HFFc6 (cell line): ENCODE measurements at regions not wholly inside any gene's neighbourhood (a gene's known extent, or its start where the extent isn't known, plus 50 kb on each side); places are given as distances from the start of the nearest gene placed in this dataset.

Source experiments
- DNase-seq: peaks from one replicate; pipeline ENCODE4 v3.0.0-alpha.2; 2018
- H3K27ac Mint-ChIP-seq: 2 replicates; pipeline ENCODE4 v1.8.0; 2020; ENCODE audit warnings: mild to moderate bottlenecking, mixed read lengths
- H3K27me3 Mint-ChIP-seq: 2 replicates; pipeline ENCODE4 v1.8.0; 2021; ENCODE audit warnings: mild to moderate bottlenecking, moderate library complexity, mixed read lengths; ENCODE audit not compliant: insufficient read depth
- H3K36me3 Mint-ChIP-seq: 2 replicates; pipeline ENCODE4 v1.8.0; 2021; ENCODE audit warnings: low read depth, mixed read lengths
- H3K4me1 Mint-ChIP-seq: 2 replicates; pipeline ENCODE4 v1.8.0; 2020; ENCODE audit warnings: low read depth, mixed read lengths
- H3K4me3 Mint-ChIP-seq: 2 replicates; pipeline ENCODE4 v1.8.0; 2020; ENCODE audit warnings: mild to moderate bottlenecking, moderate library complexity, mixed read lengths
- H3K9me3 Mint-ChIP-seq: 2 replicates; pipeline ENCODE4 v1.8.0; 2020; ENCODE audit warnings: mild to moderate bottlenecking, mixed read lengths
- TF ChIP-seq, protein P1 (sequence below): fragments of 200-600 bp; sonication (generic); IDR thresholded peaks from 2 replicates; pipeline ENCODE4 v1.5.0; 2021; ENCODE audit warnings: antibody characterized with exemption, mild to moderate bottlenecking

- no peak for DNase-seq
- Mint-ChIP-seq H3K27ac (no peak overlapping the region), H3K9me3 (no peaks in the 10 kb centered on the region), H3K27me3 (0 out of 2 replicates have a peak, but pooled peaks cover 2% of the 10 kb centered on the region), H3K36me3 (no peaks in the 10 kb centered on the region), H3K4me1 (no peaks in the 10 kb centered on the region), H3K4me3 (no peak overlapping the region)
- TF ChIP-seq, protein P1, sequence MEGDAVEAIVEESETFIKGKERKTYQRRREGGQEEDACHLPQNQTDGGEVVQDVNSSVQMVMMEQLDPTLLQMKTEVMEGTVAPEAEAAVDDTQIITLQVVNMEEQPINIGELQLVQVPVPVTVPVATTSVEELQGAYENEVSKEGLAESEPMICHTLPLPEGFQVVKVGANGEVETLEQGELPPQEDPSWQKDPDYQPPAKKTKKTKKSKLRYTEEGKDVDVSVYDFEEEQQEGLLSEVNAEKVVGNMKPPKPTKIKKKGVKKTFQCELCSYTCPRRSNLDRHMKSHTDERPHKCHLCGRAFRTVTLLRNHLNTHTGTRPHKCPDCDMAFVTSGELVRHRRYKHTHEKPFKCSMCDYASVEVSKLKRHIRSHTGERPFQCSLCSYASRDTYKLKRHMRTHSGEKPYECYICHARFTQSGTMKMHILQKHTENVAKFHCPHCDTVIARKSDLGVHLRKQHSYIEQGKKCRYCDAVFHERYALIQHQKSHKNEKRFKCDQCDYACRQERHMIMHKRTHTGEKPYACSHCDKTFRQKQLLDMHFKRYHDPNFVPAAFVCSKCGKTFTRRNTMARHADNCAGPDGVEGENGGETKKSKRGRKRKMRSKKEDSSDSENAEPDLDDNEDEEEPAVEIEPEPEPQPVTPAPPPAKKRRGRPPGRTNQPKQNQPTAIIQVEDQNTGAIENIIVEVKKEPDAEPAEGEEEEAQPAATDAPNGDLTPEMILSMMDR = no peak
These were observed 388.8 kb downstream of the ZSWIM6 start for GRCh38 chr5:61720829-61721228.

DNA sequence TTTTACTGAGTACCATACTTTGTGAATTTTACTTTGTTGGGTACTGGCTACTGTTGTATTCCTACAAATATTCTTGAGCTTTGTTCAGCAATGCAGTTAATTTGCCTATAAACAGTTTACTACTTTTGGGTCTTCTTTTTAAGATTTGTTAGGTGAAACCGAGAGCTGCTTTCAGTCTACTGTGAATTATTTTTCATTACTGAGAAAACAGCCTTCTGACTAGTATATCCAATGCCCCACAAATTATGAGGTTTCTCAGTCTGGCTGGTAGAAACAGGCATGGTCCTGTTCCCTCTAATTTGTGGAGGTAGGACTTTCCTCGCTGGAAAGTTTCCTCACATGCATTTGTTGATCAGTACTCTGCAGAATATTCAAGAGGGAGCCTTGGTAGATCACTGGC lies 392.0 kb downstream of the ZSWIM6 start:
- no peaks in the 10 kb centered on the region for H3K36me3 Mint-ChIP-seq
- no peak overlapping the region for H3K4me3 Mint-ChIP-seq
- H3K4me1 Mint-ChIP-seq = no peaks in the 10 kb centered on the region
- H3K9me3 Mint-ChIP-seq = no peaks in the 10 kb centered on the region
- H3K27ac Mint-ChIP-seq = no peak overlapping the region
- DNase-seq = no peak
- peaks cover 4% of the 10 kb centered on the region; the same call in 1 of the 2 replicates for H3K27me3 Mint-ChIP-seq
- TF ChIP-seq, protein P1 = no peak

GRCh38 chr5:61728287-61728686 lies 396.2 kb downstream of the ZSWIM6 start:
- no peak overlapping the region for H3K4me3 Mint-ChIP-seq
- DNase-seq = no peak
- H3K36me3 Mint-ChIP-seq = no peaks in the 10 kb centered on the region
- TF ChIP-seq, protein P1 = no peak
- peaks cover 10% of the 10 kb centered on the region; the same call in 1 of the 2 replicates for H3K4me1 Mint-ChIP-seq
- H3K9me3 Mint-ChIP-seq = no peaks in the 10 kb centered on the region
- peaks cover 8% of the 10 kb centered on the region for H3K27me3 Mint-ChIP-seq
- H3K27ac Mint-ChIP-seq = no peak overlapping the region

DNA sequence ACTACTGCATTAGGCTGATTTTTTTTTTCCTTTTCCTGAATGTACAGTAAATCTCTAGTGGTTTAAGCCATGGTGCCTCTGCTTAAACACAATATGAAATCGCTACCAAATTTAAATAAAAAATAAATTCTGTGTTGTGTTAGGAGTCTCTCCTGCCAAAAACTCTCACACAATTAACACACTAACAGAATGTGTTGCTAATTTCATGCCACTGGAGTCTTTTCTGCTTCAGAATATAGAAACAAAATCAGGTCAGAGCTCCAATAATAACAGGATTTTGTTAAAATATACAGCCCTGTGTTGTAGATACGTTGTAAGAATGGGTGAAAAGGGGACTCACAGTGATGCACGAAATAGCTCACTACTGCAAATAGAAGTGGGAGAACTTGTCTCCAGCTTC lies 398.8 kb downstream of the ZSWIM6 start:
- Mint-ChIP-seq H3K4me3 (no peak overlapping the region), H3K9me3 (no peaks in the 10 kb centered on the region), H3K27me3 (peaks cover 8% of the 10 kb centered on the region), H3K36me3 (no peaks in the 10 kb centered on the region), H3K4me1 (peaks cover 21% of the 10 kb centered on the region; the same call in 1 of the 2 replicates), H3K27ac (no peak overlapping the region)
- TF ChIP-seq, protein P1 = no peak
- no peak for DNase-seq

DNA sequence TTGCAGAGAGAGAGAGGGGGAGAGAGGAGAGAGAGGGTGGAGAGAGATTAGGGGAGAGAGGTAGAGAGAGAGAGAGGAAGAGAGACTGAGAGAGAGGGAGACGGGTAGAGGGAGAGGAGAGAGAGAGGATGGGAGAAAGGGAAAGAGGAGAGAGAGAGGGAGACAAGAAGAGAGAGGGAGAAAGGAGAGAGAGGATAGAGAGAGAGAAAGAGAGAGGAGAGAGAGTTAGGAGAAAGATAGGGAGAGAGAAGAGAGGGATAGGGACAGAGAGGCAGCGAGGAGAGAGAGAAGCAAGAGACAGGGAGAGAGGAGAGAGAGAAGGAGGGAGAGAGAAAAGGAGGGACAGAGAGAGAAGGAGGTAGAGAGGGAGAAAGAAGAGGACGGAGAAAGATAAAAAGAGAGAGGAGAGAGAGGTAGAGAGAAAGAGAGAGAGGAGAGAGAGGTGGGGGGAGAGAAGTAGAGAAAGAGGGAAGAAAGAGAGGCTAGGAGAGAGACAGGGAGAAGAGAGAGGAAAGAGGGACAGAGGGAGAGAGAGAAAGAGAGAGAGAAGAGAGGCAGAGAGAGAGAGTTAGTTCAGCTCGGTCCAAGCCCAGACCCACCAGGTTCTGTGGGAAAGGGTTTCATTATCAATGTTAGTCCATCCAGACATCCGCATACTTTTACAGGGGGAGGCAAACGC lies 399.3 kb downstream of the ZSWIM6 start:
- Mint-ChIP-seq H3K27ac (no peak overlapping the region), H3K9me3 (no peaks in the 10 kb centered on the region), H3K36me3 (no peaks in the 10 kb centered on the region), H3K27me3 (peaks cover 8% of the 10 kb centered on the region), H3K4me1 (peaks cover 22% of the 10 kb centered on the region; the same call in 1 of the 2 replicates), H3K4me3 (no peak overlapping the region; the same call in 1 of the 2 replicates)
- DNase-seq = no peak
- TF ChIP-seq, protein P1 = no peak
